ENCODE measurements at regions not wholly inside any gene's neighbourhood (a gene's known extent, or its start where the extent isn't known, plus 50 kb on each side); places are given as distances from the start of the nearest gene placed in this dataset.

DNA sequence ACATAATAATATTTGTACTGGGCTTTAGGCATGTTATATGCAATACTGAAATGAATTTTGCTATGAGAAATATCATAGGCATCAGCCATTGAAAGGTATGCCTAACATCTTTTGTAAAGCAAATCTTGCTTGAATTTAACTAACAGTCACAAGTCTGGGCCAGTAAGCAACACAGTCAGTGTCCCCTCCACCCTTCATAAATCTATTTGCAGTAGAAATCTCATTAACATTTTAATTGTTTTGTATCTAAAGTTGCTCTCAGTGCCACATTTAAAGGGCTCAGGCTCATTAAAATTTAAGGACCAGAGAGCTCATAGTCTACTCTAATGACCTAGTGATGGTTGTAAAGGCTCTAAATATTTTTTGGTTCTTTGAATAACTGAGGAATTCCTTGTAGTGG, 167.2 kb upstream of the GOLIM4 start:
- TF ChIP-seq POLR2A (IDR thresholded peaks at IDR 0.05), result no peak
- TF ChIP-seq, protein P1, sequence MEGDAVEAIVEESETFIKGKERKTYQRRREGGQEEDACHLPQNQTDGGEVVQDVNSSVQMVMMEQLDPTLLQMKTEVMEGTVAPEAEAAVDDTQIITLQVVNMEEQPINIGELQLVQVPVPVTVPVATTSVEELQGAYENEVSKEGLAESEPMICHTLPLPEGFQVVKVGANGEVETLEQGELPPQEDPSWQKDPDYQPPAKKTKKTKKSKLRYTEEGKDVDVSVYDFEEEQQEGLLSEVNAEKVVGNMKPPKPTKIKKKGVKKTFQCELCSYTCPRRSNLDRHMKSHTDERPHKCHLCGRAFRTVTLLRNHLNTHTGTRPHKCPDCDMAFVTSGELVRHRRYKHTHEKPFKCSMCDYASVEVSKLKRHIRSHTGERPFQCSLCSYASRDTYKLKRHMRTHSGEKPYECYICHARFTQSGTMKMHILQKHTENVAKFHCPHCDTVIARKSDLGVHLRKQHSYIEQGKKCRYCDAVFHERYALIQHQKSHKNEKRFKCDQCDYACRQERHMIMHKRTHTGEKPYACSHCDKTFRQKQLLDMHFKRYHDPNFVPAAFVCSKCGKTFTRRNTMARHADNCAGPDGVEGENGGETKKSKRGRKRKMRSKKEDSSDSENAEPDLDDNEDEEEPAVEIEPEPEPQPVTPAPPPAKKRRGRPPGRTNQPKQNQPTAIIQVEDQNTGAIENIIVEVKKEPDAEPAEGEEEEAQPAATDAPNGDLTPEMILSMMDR (IDR thresholded peaks at IDR 0.05), result no peak

Measured in adrenal gland (tissue), 5 donors.